Panc1 (cell line): ENCODE measurements at regions not wholly inside any gene's neighbourhood (a gene's known extent, or its start where the extent isn't known, plus 50 kb on each side); places are given as distances from the start of the nearest gene placed in this dataset.

Source experiments
- ATAC-seq: fragments of 200-7000 bp; cut with Tn5 transposase; 2 replicates; pipeline ENCODE4 v1.9.1; 2020; ENCODE audit warnings: mild to moderate bottlenecking, moderate library complexity
- BruUV-seq: library from RNA; stranded (reverse); fragments of 400-500 nt; replicated peaks from 2 replicates; lab custom pipeline; 2021; lab: Mats Ljungman, UMichigan
- CTCF ChIA-PET: fragments of 300-600 bp; sonication (Branson Sonifier 250); formaldehyde crosslinking; loops from one replicate; lab custom pipeline; 2022; ENCODE audit warnings: antibody characterized with exemption; lab: Charles Lee
- POLR2A ChIA-PET: fragments of 300-600 bp; sonication (Branson Sonifier 250); formaldehyde crosslinking; loops from one replicate; lab custom pipeline; 2022; ENCODE audit warnings: antibody characterized with exemption; lab: Charles Lee
- DNase-seq: peaks from one replicate; pipeline ENCODE4 v3.0.0-alpha.2; 2010; ENCODE audit warnings: low read depth, low spot score
- H3K27ac ChIP-seq: 2 replicates; pipeline ENCODE4 v1.5.1; 2011; ENCODE audit warnings: mild to moderate bottlenecking, low read length, inconsistent platforms
- H3K27me3 ChIP-seq: fragments of 200-500 bp; sonication (Bioruptor generic); 2 replicates; pipeline ENCODE4 v1.6.0; 2014; ENCODE audit warnings: low read length, inconsistent platforms; ENCODE audit not compliant: control insufficient read depth, insufficient read depth
- H3K36me3 ChIP-seq: fragments of 200-500 bp; sonication (Bioruptor generic); 2 replicates; pipeline ENCODE4 v1.5.1; 2014; ENCODE audit warnings: inconsistent platforms, mild to moderate bottlenecking, low read length, moderate library complexity; ENCODE audit not compliant: control insufficient read depth, insufficient read depth
- H3K4me1 ChIP-seq: 2 replicates; pipeline ENCODE4 v1.5.1; 2011; ENCODE audit warnings: inconsistent platforms, mild to moderate bottlenecking, low read length, moderate library complexity; ENCODE audit not compliant: control insufficient read depth, insufficient read depth
- H3K4me3 ChIP-seq, 2 experiments: 2 replicates each; pipeline ENCODE4 v1.5.1; 2011 to 2012; ENCODE audit warnings: low read depth in 2 of 2, low read length in 2 of 2, mild to moderate bottlenecking in 2 of 2, inconsistent platforms in 1 of 2, moderate library complexity in 1 of 2
- H3K9me3 ChIP-seq: fragments of 200-500 bp; sonication (Bioruptor generic); 2 replicates; pipeline ENCODE4 v1.5.1; 2014; ENCODE audit warnings: low read depth, mild to moderate bottlenecking, inconsistent platforms, low read length, moderate library complexity; ENCODE audit not compliant: control insufficient read depth, insufficient read depth
- POLR2AphosphoS5 ChIP-seq: IDR thresholded peaks from 2 replicates; pipeline ENCODE4 v1.6.1; 2012; ENCODE audit warnings: mild to moderate bottlenecking, low read depth, low read length, moderate library complexity
- SIN3A ChIP-seq: IDR thresholded peaks from 2 replicates; pipeline ENCODE4 v1.6.1; 2012; ENCODE audit warnings: low read depth, mild to moderate bottlenecking, low read length, moderate library complexity, borderline replicate concordance; ENCODE audit not compliant: insufficient read depth
- TCF7L2 ChIP-seq: IDR thresholded peaks from 2 replicates; pipeline ENCODE4 v1.6.1; 2011; ENCODE audit warnings: mild to moderate bottlenecking, low read depth, low read length, inconsistent platforms
- in situ Hi-C: cut with HindIII; loops from 2 replicates; pipeline ENCODE4 v1.10.0; 2016; ENCODE audit warnings: low sequenced_read_pairs, low pct_unique_long_range_greater_than_20kb
- intact Hi-C: fragments of 100-400 bp; cut with micrococcal nuclease; formaldehyde crosslinking; loops from one replicate; pipeline ENCODE4 v1.10.0; 2022; ENCODE audit not compliant: unreplicated experiment
- TF ChIP-seq, protein P1 (sequence below), 2 experiments: IDR thresholded peaks; 2 replicates each; pipeline ENCODE4 v1.6.1; 2011 to 2012; ENCODE audit warnings: low read depth in 2 of 2, control low read depth in 1 of 2, low read length in 1 of 2, mild to moderate bottlenecking in 1 of 2, moderate library complexity in 1 of 2; ENCODE audit not compliant: insufficient read depth in 1 of 2
- TF ChIP-seq, protein P2 (sequence below): fragments of 450-650 bp; IDR thresholded peaks from 2 replicates; pipeline ENCODE4 v1.5.1; 2017; ENCODE audit warnings: mild to moderate bottlenecking

- in situ Hi-C loops: no loop called here
- POLR2A ChIA-PET: no interaction called here
- Histone ChIP-seq H3K9me3 (no peaks in the 10 kb centered on the region; the same call in 1 of the 2 replicates), H3K4me1 (no peaks in the 10 kb centered on the region), H3K4me3 (no peak overlapping the region), H3K36me3 (no peaks in the 10 kb centered on the region), H3K27ac (no peak overlapping the region), H3K27me3 (no peaks in the 10 kb centered on the region)
- no peak for ATAC-seq
- no peak for DNase-seq
- intact Hi-C loops: no loop called here
- CTCF ChIA-PET: no interaction called here
- no peak for TF ChIP-seq SIN3A
- TF ChIP-seq TCF7L2: no peak
- TF ChIP-seq POLR2AphosphoS5: no peak
- TF ChIP-seq, protein P1, sequence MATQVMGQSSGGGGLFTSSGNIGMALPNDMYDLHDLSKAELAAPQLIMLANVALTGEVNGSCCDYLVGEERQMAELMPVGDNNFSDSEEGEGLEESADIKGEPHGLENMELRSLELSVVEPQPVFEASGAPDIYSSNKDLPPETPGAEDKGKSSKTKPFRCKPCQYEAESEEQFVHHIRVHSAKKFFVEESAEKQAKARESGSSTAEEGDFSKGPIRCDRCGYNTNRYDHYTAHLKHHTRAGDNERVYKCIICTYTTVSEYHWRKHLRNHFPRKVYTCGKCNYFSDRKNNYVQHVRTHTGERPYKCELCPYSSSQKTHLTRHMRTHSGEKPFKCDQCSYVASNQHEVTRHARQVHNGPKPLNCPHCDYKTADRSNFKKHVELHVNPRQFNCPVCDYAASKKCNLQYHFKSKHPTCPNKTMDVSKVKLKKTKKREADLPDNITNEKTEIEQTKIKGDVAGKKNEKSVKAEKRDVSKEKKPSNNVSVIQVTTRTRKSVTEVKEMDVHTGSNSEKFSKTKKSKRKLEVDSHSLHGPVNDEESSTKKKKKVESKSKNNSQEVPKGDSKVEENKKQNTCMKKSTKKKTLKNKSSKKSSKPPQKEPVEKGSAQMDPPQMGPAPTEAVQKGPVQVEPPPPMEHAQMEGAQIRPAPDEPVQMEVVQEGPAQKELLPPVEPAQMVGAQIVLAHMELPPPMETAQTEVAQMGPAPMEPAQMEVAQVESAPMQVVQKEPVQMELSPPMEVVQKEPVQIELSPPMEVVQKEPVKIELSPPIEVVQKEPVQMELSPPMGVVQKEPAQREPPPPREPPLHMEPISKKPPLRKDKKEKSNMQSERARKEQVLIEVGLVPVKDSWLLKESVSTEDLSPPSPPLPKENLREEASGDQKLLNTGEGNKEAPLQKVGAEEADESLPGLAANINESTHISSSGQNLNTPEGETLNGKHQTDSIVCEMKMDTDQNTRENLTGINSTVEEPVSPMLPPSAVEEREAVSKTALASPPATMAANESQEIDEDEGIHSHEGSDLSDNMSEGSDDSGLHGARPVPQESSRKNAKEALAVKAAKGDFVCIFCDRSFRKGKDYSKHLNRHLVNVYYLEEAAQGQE (IDR thresholded peaks at IDR 0.05; ENCODE audit: insufficient read depth in 1 of 2, low read depth in 2 of 2, low read length in 1 of 2): no peak
- TF ChIP-seq, protein P2, sequence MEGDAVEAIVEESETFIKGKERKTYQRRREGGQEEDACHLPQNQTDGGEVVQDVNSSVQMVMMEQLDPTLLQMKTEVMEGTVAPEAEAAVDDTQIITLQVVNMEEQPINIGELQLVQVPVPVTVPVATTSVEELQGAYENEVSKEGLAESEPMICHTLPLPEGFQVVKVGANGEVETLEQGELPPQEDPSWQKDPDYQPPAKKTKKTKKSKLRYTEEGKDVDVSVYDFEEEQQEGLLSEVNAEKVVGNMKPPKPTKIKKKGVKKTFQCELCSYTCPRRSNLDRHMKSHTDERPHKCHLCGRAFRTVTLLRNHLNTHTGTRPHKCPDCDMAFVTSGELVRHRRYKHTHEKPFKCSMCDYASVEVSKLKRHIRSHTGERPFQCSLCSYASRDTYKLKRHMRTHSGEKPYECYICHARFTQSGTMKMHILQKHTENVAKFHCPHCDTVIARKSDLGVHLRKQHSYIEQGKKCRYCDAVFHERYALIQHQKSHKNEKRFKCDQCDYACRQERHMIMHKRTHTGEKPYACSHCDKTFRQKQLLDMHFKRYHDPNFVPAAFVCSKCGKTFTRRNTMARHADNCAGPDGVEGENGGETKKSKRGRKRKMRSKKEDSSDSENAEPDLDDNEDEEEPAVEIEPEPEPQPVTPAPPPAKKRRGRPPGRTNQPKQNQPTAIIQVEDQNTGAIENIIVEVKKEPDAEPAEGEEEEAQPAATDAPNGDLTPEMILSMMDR: no peak
- BruUV-seq: no TSS peak
Observed at GRCh38 chr3:165712382-165712781, 124.8 kb downstream of the BCHE start.

GRCh38 chr3:165697910-165698309, 139.3 kb downstream of the BCHE start:
- ChIA-PET POLR2A (no interaction called here), CTCF (no interaction called here)
- TF ChIP-seq, protein P1 (IDR thresholded peaks at IDR 0.05; ENCODE audit: insufficient read depth in 1 of 2, low read depth in 2 of 2, low read length in 1 of 2): no peak
- no peak for TF ChIP-seq POLR2AphosphoS5
- TF ChIP-seq, protein P2: no peak
- no peak for TF ChIP-seq SIN3A
- TF ChIP-seq TCF7L2: no peak
- Histone ChIP-seq H3K4me3 (no peak overlapping the region), H3K4me1 (no peaks in the 10 kb centered on the region), H3K27me3 (no peaks in the 10 kb centered on the region), H3K36me3 (no peaks in the 10 kb centered on the region), H3K27ac (no peak overlapping the region), H3K9me3 (no peaks in the 10 kb centered on the region; the same call in 1 of the 2 replicates)
- no TSS peak for BruUV-seq
- in situ Hi-C loops (no loop called here), intact Hi-C loops (no loop called here)
- no peak for DNase-seq
- ATAC-seq: no peak
